Body of pancreas (tissue), 4 donors: ENCODE measurements at regions not wholly inside any gene's neighbourhood (a gene's known extent, or its start where the extent isn't known, plus 50 kb on each side); places are given as distances from the start of the nearest gene placed in this dataset.

ENCODE experiments used
- ATAC-seq: fragments of 150-250 bp; one replicate; pipeline ENCODE4 v1.9.1; 2016
- DNase-seq, 4 donors: peaks; one replicate each; pipeline ENCODE4 v3.0.0-alpha.2; 2019
- H3K27ac ChIP-seq, 4 donors: fragments of 200-600 bp; sonication (generic); 1 replicate in 3 of 4; 2 replicates in 1 of 4; pipeline versions ENCODE4 v1.5.1 to v1.6.1; 2016 to 2019; ENCODE audit warnings: mild to moderate bottlenecking in 1 of 4, mixed read lengths in 1 of 4, moderate library complexity in 1 of 4
- H3K27me3 ChIP-seq, 2 donors: fragments of 200-600 bp; sonication (generic); one replicate each; pipeline ENCODE4 v1.6.0; 2016; ENCODE audit warnings: mild to moderate bottlenecking in 1 of 2
- H3K36me3 ChIP-seq, 2 donors: fragments of 200-600 bp; sonication (generic); replicated peaks in 1 of 2; 2 replicates each; pipeline ENCODE4 v1.5.1; 2016; ENCODE audit warnings: low read depth in 2 of 2; ENCODE audit not compliant: insufficient read depth in 1 of 2
- H3K4me1 ChIP-seq: fragments of 200-600 bp; sonication (generic); one replicate; pipeline ENCODE4 v1.6.0; 2016
- H3K4me3 ChIP-seq, 2 donors: fragments of 200-600 bp; sonication (generic); 1 replicate in 1 of 2; 2 replicates in 1 of 2; pipeline ENCODE4 v1.5.1; 2016 to 2019
- H3K9me3 ChIP-seq, 3 donors: fragments of 200-600 bp; sonication (generic); 1 replicate in 2 of 3; 2 replicates in 1 of 3; pipeline ENCODE4 v1.5.1; 2016
- CTCF ChIP-seq, 7 experiments: fragments of 450-650 bp in 4 of 7; fragments of 200-600 bp in 3 of 7; sonication (generic) in 3 of 7; IDR thresholded peaks; one replicate each; pipeline ENCODE4 v1.5.1; 2016 to 2019; ENCODE audit warnings: antibody characterized with exemption in 7 of 7
- POLR2A ChIP-seq, 3 donors: fragments of 450-650 bp; IDR thresholded peaks; one replicate each; pipeline ENCODE4 v1.6.1; 2016; ENCODE audit warnings: antibody characterized with exemption in 3 of 3, mild to moderate bottlenecking in 2 of 3
- WGBS, 2 donors: methylation state at CpG; one replicate each; pipeline ENCODE4 v1.1.5; 2017; 5-methylcytosine and 5-hydroxymethylcytosine counted together
- intact Hi-C: fragments of 100-400 bp; cut with DNase I; formaldehyde crosslinking; loops from one replicate; pipeline ENCODE4 v1.15.1; 2023

GRCh38 chr10:80739963-80740715 is 202.4 kb downstream of the SH2D4B start:
- no peak for TF ChIP-seq CTCF (IDR thresholded peaks at IDR 0.05)
- TF ChIP-seq POLR2A (IDR thresholded peaks at IDR 0.05), result no peak
- 61 to 68% methylated on average over 18 of the region's 18 CpGs for WGBS, 2 donors
- ATAC-seq, result no peak
- Histone ChIP-seq H3K9me3 (no peaks in the 10 kb centered on the region), H3K27ac (no peak overlapping the region), H3K4me3 (no peak overlapping the region), H3K27me3 (no peaks in the 10 kb centered on the region), H3K36me3 (no peaks in the 10 kb centered on the region), H3K4me1 (no peaks in the 10 kb centered on the region)
- peak in 1 of 4 donors; percentile 11 for DNase-seq
- intact Hi-C loops, result no loop called here

- ATAC-seq (no peak), DNase-seq (no peak)
- Histone ChIP-seq H3K27ac (no peak overlapping the region), H3K27me3 (no peaks in the 10 kb centered on the region), H3K4me3 (no peak overlapping the region), H3K4me1 (no peaks in the 10 kb centered on the region), H3K36me3 (no peaks in the 10 kb centered on the region), H3K9me3 (no peaks in the 10 kb centered on the region)
- TF ChIP-seq CTCF (IDR thresholded peaks at IDR 0.05), result no peak
- no peak for TF ChIP-seq POLR2A (IDR thresholded peaks at IDR 0.05)
- intact Hi-C loops, result no loop called here
- WGBS, 2 donors, result 74 to 91% methylated on average over 2 of the region's 2 CpGs
Measured at GRCh38 chr10:80741278-80741677, 203.6 kb downstream of the SH2D4B start.

- Histone ChIP-seq H3K4me1 (no peaks in the 10 kb centered on the region), H3K4me3 (no peak overlapping the region), H3K27ac (no peak overlapping the region), H3K36me3 (no peaks in the 10 kb centered on the region), H3K9me3 (no peaks in the 10 kb centered on the region), H3K27me3 (no peaks in the 10 kb centered on the region)
- no peak for ATAC-seq
- no peak for DNase-seq
- intact Hi-C loops, result no loop called here
- TF ChIP-seq POLR2A (IDR thresholded peaks at IDR 0.05), result no peak
- no peak for TF ChIP-seq CTCF (IDR thresholded peaks at IDR 0.05)
- WGBS, 2 donors, result 89 to 95% methylated on average over 3 of the region's 3 CpGs
Measured at GRCh38 chr10:80750268-80750667, 212.6 kb downstream of the SH2D4B start.

GRCh38 chr10:80751940-80752339 is 214.2 kb downstream of the SH2D4B start:
- no peak overlapping the region for H3K27ac ChIP-seq
- TF ChIP-seq POLR2A (IDR thresholded peaks at IDR 0.05), result no peak
- no peak for TF ChIP-seq CTCF (IDR thresholded peaks at IDR 0.05)
- H3K4me3 ChIP-seq, result no peak overlapping the region
- ATAC-seq (no peak), DNase-seq (no peak)
- no peaks in the 10 kb centered on the region for H3K9me3 ChIP-seq
- H3K27me3 ChIP-seq, result no peaks in the 10 kb centered on the region
- 87 to 89% methylated on average over 1 of the region's 1 CpG for WGBS, 2 donors
- no peaks in the 10 kb centered on the region for H3K4me1 ChIP-seq
- no peaks in the 10 kb centered on the region for H3K36me3 ChIP-seq
- intact Hi-C loops, result no loop called here

GRCh38 chr10:80753612-80754011 is 215.9 kb downstream of the SH2D4B start:
- H3K4me3 ChIP-seq, result no peak overlapping the region
- no peaks in the 10 kb centered on the region for H3K9me3 ChIP-seq
- ATAC-seq, result no peak
- DNase-seq, result no peak
- H3K36me3 ChIP-seq, result no peaks in the 10 kb centered on the region
- H3K4me1 ChIP-seq, result no peaks in the 10 kb centered on the region
- 27 to 57% methylated on average over 1 of the region's 1 CpG for WGBS, 2 donors
- no peak overlapping the region for H3K27ac ChIP-seq
- TF ChIP-seq CTCF (IDR thresholded peaks at IDR 0.05), result no peak
- TF ChIP-seq POLR2A (IDR thresholded peaks at IDR 0.05), result no peak
- H3K27me3 ChIP-seq, result no peaks in the 10 kb centered on the region
- intact Hi-C loops, result no loop called here
